ENCODE measurements at regions not wholly inside any gene's neighbourhood (a gene's known extent, or its start where the extent isn't known, plus 50 kb on each side); places are given as distances from the start of the nearest gene placed in this dataset.

DNA sequence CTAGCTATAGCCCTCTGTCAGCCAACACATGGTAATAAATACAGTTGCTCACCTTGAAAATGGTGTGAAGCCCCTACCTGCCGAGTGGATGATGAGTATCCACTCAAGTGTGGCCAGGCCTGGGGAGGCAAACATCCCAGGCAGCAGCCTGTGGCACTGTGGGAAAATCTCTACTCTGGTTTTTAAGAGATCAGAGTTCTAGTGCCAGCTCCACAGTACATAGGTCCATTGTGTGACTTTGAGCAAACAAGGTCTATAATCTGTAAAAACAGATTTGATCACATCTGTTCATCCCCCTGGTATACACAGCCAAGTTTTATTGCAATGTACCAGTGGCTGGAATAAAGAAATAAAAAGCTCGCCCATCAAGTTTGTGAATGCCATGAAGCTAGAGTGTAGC is 82.7 kb upstream of the ARMC2 start:
- TF ChIP-seq, protein P1, sequence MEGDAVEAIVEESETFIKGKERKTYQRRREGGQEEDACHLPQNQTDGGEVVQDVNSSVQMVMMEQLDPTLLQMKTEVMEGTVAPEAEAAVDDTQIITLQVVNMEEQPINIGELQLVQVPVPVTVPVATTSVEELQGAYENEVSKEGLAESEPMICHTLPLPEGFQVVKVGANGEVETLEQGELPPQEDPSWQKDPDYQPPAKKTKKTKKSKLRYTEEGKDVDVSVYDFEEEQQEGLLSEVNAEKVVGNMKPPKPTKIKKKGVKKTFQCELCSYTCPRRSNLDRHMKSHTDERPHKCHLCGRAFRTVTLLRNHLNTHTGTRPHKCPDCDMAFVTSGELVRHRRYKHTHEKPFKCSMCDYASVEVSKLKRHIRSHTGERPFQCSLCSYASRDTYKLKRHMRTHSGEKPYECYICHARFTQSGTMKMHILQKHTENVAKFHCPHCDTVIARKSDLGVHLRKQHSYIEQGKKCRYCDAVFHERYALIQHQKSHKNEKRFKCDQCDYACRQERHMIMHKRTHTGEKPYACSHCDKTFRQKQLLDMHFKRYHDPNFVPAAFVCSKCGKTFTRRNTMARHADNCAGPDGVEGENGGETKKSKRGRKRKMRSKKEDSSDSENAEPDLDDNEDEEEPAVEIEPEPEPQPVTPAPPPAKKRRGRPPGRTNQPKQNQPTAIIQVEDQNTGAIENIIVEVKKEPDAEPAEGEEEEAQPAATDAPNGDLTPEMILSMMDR (IDR thresholded peaks at IDR 0.05 in 4 of 5, conservative IDR thresholded peaks at IDR 0.05 in 1 of 5): no peak
- TF ChIP-seq POLR2A (IDR thresholded peaks at IDR 0.05): no peak
